Muscle layer of colon (tissue), 2 donors: ENCODE measurements at regions not wholly inside any gene's neighbourhood (a gene's known extent, or its start where the extent isn't known, plus 50 kb on each side); places are given as distances from the start of the nearest gene placed in this dataset.

ENCODE experiments used
- H3K27ac ChIP-seq: one replicate; pipeline ENCODE4 v1.7.0; 2013; ENCODE audit warnings: low read depth, mild to moderate bottlenecking, low read length, moderate library complexity
- H3K27me3 ChIP-seq, 2 donors: one replicate each; pipeline ENCODE4 v1.7.0; 2013; ENCODE audit warnings: low read length in 2 of 2, mild to moderate bottlenecking in 2 of 2; ENCODE audit not compliant: insufficient read depth in 2 of 2, control insufficient read depth in 1 of 2
- H3K36me3 ChIP-seq: one replicate; pipeline ENCODE4 v1.7.0; 2013; ENCODE audit warnings: mild to moderate bottlenecking, low read length; ENCODE audit not compliant: insufficient read depth
- H3K4me1 ChIP-seq: one replicate; pipeline ENCODE4 v1.7.0; 2013; ENCODE audit warnings: mild to moderate bottlenecking, low read length; ENCODE audit not compliant: insufficient read depth
- H3K4me3 ChIP-seq, 2 donors: one replicate each; pipeline ENCODE4 v1.7.0; 2013; ENCODE audit warnings: low read length in 2 of 2, low read depth in 1 of 2, mild to moderate bottlenecking in 1 of 2, moderate library complexity in 1 of 2
- H3K9ac ChIP-seq: one replicate; pipeline ENCODE4 v1.7.0; 2013; ENCODE audit warnings: low read length
- H3K9me3 ChIP-seq: one replicate; pipeline ENCODE4 v1.7.0; 2013; ENCODE audit warnings: mild to moderate bottlenecking, low read length
- donor health status: abdominal sarcoma.
- donor health status: Adenocarcinoma of cecum.

DNA sequence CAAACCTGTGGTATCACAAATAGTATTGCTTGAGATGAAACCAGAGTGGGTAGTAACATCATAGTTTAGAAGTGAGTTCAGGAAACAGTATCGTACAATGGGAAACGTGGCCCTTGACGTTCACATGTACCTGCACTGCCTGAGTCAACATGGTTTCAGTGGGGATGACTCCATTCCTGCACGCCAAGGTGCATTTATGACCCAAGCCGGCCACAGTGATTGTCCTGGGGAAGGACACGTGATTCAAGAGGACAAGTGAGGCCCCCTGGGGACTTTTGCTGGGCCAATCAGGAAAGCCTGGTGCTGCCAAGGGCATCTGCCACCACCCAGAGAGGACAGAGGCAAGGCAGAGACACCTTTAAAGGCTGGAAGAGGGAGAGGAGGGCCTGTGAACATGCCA lies 119.2 kb downstream of the AXIN2 start:
- no peak overlapping the region for H3K4me3 ChIP-seq
- H3K9me3 ChIP-seq: no peaks in the 10 kb centered on the region
- no peaks in the 10 kb centered on the region for H3K27me3 ChIP-seq
- H3K9ac ChIP-seq: no peak overlapping the region
- no peak overlapping the region for H3K27ac ChIP-seq
- H3K36me3 ChIP-seq: no peaks in the 10 kb centered on the region
- no peaks in the 10 kb centered on the region for H3K4me1 ChIP-seq

DNA sequence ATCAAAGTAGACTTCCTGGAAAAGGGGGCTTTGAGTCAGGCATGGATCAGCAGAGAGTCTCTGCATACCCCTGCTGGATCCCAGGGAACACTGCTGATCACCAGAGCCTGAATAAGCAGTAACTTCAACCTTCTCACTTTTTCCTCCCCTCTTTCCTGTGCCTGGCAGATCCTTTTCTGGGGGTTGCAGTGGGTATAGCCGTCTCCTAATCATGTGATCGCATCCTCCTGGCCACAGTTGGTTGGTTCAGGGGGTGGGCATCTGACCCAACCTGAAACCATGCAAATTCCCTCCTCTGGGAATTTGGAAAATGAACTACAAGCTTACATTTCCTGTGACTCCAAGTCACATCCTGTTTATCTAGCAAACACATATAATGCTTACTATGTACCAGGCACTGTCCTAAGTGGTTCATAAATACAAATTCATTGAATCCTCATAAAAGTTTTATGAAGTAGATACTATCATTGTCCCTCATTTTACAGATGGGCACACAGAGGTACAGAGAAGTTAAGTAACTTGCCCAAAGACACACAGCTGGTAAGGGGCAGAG lies 120.3 kb downstream of the AXIN2 start:
- Histone ChIP-seq H3K9ac (no peak overlapping the region), H3K36me3 (no peaks in the 10 kb centered on the region), H3K27me3 (no peaks in the 10 kb centered on the region), H3K9me3 (no peaks in the 10 kb centered on the region), H3K27ac (no peak overlapping the region), H3K4me3 (no peak overlapping the region), H3K4me1 (no peaks in the 10 kb centered on the region)

DNA sequence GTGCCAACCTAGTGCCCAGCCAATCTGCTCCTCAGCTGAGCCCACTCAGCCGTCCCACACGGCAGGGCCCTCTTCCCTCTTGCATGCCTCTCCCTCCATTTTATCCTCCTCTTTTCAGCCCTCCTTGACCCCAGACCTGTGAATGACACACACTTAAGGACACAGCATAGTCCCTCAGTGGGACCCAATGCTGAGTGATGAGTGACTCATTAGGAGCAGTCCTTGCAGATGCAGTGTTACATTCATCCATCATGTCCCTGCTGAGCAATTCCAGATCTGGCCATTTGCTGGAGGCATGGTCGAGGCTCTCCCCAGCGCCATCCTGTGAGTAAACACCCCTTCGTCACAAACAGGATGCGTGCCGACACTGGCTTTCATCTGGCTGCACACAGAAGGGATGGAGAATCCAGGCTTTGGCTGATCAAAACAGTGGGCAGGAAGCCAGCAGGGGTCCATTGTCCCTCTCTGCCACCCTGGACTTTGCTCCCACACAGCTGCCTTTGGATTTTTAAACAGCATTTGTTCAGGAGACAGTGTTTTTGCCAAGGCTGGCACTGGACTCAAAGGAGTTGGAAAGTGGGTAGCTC lies 122.6 kb downstream of the AXIN2 start:
- no peaks in the 10 kb centered on the region for H3K9me3 ChIP-seq
- H3K36me3 ChIP-seq: no peaks in the 10 kb centered on the region
- no peaks in the 10 kb centered on the region for H3K4me1 ChIP-seq
- H3K9ac ChIP-seq: no peak overlapping the region
- H3K4me3 ChIP-seq: no peak overlapping the region
- H3K27me3 ChIP-seq: no peaks in the 10 kb centered on the region
- H3K27ac ChIP-seq: no peak overlapping the region

DNA sequence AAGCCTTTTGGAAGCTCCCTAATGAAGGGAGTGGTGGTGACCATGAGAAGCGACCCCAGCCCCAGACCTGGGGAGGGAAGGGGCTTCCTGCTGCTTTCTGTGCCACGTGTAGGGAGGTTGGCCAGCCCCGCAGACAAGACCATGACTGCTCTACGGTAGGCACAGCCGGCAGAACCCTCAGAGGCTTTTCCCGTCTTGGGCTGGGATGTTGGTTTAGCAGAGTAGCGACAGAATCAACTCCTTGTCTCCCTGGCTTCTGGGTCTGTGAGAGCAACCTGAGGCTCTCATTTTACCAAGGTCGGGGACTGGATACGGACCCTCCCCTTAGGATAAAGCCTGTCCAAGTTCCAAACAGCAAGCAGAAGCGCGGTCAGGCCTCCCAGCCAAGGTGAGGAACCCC lies 123.3 kb downstream of the AXIN2 start:
- Histone ChIP-seq H3K9me3 (no peaks in the 10 kb centered on the region), H3K4me1 (no peaks in the 10 kb centered on the region), H3K27me3 (no peaks in the 10 kb centered on the region), H3K36me3 (no peaks in the 10 kb centered on the region), H3K9ac (no peak overlapping the region), H3K27ac (no peak overlapping the region), H3K4me3 (no peak overlapping the region)

DNA sequence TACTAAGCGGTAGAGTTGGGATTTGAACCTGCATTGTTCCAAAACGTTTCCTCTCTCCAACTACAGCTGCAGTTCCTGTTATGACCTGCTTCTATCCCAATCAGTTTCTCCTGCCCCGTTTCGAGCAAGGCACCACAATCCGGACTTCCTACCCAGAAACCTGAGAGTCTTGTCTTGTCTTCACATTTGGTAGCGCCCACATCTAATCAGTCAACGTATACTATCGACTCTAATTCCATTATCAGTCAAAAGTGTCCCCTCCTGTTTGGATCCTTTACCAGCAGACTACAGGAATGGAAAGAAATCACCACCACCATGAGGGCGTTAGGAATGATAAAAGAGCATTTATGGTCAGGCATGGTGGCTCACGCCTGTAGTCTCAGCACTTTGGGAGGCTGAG lies 124.6 kb downstream of the AXIN2 start:
- no peak overlapping the region for H3K4me3 ChIP-seq
- no peaks in the 10 kb centered on the region for H3K27me3 ChIP-seq
- no peaks in the 10 kb centered on the region for H3K9me3 ChIP-seq
- no peaks in the 10 kb centered on the region for H3K36me3 ChIP-seq
- no peak overlapping the region for H3K27ac ChIP-seq
- H3K9ac ChIP-seq: no peak overlapping the region
- H3K4me1 ChIP-seq: no peaks in the 10 kb centered on the region

DNA sequence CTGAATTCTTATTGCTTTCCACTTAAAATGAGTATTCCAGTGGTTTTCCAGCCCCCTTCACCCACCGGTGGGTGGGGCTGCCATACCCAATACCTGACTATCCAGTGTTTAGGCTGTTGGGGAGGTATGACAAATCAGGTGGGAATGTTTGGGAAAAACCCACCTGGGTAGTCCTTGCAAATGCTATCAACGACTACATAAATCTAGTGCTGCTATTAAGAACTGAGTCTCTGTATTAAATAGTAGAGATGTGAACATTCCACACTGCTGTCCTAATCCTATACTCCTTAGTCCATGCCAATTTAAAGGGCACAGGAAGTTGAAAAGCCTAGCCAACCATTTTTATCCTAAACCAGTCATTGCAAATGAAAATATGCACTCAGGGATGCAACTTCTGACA lies 126.6 kb downstream of the AXIN2 start:
- Histone ChIP-seq H3K9ac (no peak overlapping the region), H3K27ac (no peak overlapping the region)

DNA sequence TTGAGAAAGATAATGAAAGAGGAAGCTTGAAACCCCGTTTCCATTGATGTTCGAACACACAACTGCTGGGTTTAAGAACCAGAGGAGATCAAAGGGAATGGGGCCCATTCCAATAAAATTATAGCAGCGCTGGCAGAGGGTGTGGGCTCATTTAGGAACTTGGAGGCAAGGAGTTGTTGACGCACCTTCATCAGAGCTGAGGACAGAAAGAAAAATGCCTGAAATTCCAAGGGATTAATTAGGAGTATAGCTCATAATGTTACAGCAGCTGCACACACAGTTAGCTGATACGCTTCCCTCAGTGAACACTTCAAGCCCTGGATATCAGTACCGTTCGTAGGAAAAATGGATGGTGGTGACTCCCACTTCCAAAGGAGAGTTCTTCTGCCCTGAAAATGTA lies 127.2 kb downstream of the AXIN2 start:
- Histone ChIP-seq H3K9ac (no peak overlapping the region), H3K9me3 (no peaks in the 10 kb centered on the region), H3K27ac (no peak overlapping the region), H3K27me3 (no peaks in the 10 kb centered on the region), H3K4me1 (no peaks in the 10 kb centered on the region), H3K4me3 (no peak overlapping the region), H3K36me3 (no peaks in the 10 kb centered on the region)

More for the DNA sequence above, 126.6 kb downstream of the AXIN2 start:
- Histone ChIP-seq H3K4me1 (no peaks in the 10 kb centered on the region), H3K36me3 (no peaks in the 10 kb centered on the region), H3K27me3 (no peaks in the 10 kb centered on the region), H3K9me3 (no peaks in the 10 kb centered on the region), H3K4me3 (no peak overlapping the region)

DNA sequence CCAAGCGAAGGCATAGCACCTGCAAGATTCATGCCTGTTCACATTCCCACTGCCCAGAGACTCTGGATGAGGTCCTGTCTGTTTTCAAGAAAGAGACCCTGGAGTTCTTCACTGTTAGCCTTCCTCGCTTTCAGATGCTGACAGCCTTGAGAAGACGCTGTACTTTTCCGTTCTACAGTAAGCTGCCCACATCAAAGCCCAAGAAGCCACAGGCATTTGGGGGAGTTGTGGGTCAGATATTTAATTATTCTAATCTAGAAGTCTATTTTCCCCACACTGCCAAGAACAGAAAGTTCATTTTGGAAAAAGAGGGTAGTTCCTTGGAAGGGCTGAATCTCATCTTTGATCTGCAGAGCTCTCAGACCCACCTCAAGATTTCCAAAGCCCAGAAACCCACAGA lies 127.9 kb downstream of the AXIN2 start:
- no peaks in the 10 kb centered on the region for H3K9me3 ChIP-seq
- H3K4me1 ChIP-seq: no peaks in the 10 kb centered on the region
- H3K4me3 ChIP-seq: no peak overlapping the region
- no peak overlapping the region for H3K9ac ChIP-seq
- no peak overlapping the region for H3K27ac ChIP-seq
- H3K36me3 ChIP-seq: no peaks in the 10 kb centered on the region
- no peaks in the 10 kb centered on the region for H3K27me3 ChIP-seq

DNA sequence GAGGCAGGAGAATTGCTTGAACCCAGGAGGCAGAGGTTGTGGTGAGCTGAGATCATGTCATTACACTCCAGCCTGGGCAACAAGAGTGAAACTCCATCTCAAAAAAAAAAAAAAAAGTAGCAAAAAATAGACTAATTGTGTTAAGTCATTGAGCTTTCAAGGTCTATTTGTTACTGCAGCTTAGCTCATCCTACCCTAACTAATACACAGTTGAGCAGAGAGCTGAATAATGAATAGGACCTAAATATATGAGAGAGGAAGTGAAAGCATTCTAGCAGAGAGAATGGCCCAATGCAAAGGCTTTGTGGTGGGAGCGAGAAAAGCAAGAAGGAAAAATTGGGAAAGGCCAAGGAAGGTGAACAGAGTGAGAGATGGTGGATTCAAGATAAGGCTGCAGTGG lies 128.3 kb downstream of the AXIN2 start:
- H3K4me3 ChIP-seq: no peak overlapping the region
- no peak overlapping the region for H3K9ac ChIP-seq
- H3K36me3 ChIP-seq: no peaks in the 10 kb centered on the region
- no peaks in the 10 kb centered on the region for H3K27me3 ChIP-seq
- H3K4me1 ChIP-seq: no peaks in the 10 kb centered on the region
- H3K9me3 ChIP-seq: no peaks in the 10 kb centered on the region
- H3K27ac ChIP-seq: no peak overlapping the region

DNA sequence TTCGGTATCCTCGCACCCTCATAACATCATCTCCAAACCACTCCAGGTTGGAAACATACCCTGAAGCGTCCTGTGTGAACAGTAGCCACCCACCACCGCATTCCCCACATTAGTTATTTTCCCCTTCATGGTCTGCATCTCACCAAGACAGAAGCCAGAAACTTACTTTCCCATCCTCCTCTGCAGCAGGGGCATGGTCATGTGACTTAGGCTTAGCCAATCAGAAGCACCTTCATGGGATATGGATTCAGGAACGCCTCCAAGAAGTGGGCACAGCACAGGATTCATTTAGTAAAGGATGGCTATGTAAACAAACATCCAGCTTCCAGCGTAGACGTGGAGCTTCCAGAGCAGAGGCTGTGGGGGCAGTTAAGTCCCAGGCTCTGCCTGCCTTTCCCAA lies 130.3 kb downstream of the AXIN2 start:
- H3K9ac ChIP-seq: no peak overlapping the region
- H3K36me3 ChIP-seq: no peaks in the 10 kb centered on the region
- H3K4me3 ChIP-seq: no peak overlapping the region
- no peak overlapping the region for H3K27ac ChIP-seq
- no peaks in the 10 kb centered on the region for H3K9me3 ChIP-seq
- H3K27me3 ChIP-seq: no peaks in the 10 kb centered on the region
- no peaks in the 10 kb centered on the region for H3K4me1 ChIP-seq

DNA sequence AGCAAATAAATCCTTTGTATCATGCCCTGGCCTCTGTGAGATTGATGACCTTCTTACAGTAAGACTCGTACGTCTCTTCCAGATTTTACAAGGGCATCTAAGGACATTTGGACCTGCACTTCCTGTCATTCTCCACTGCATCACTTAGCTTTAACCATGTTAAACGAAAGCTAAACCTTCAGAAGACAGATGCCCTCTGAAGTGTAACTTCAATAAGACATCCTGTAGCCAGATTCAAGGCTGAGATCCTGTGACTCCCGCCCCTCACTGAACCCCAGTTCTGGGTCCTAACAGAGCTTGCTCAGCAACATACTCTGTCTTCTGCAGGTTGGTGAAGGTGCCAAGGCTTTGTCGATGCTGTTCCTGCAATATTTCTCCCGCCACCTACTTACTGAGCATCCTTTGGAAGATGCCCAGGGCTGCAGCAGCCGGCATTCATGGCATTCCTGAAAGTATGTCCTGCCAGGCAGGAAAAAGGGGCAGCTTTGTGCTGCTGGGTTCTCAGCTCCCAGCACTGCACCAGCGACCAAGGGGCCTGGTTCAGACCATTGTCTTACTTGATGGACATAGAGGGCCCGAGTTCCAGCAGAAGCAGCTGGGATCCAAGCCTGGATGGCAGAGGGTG lies 131.1 kb downstream of the AXIN2 start:
- Histone ChIP-seq H3K9me3 (no peaks in the 10 kb centered on the region), H3K4me1 (no peaks in the 10 kb centered on the region), H3K9ac (no peak overlapping the region), H3K27ac (no peak overlapping the region), H3K27me3 (no peaks in the 10 kb centered on the region), H3K36me3 (no peaks in the 10 kb centered on the region), H3K4me3 (no peak overlapping the region)
